HL-60 (cell line): ENCODE measurements at regions not wholly inside any gene's neighbourhood (a gene's known extent, or its start where the extent isn't known, plus 50 kb on each side); places are given as distances from the start of the nearest gene placed in this dataset.

Source experiments
- DNase-seq, 2 experiments: peaks; one replicate each; pipeline ENCODE4 v3.0.0-alpha.2; 2010 to 2020; ENCODE audit warnings: low read depth in 1 of 2, low spot score in 1 of 2
- H3K27ac ChIP-seq: fragments of 250-450 bp; sonication (Bioruptor Pico); replicated peaks from 2 replicates; pipeline ENCODE4 v1.5.1; 2020; ENCODE audit warnings: mild to moderate bottlenecking, moderate library complexity
- H3K27me3 ChIP-seq: fragments of 250-450 bp; sonication (Bioruptor Pico); 2 replicates; pipeline ENCODE4 v1.5.1; 2021; ENCODE audit warnings: mild to moderate bottlenecking, moderate library complexity; ENCODE audit not compliant: insufficient read depth, poor library complexity, severe bottlenecking
- H3K4me3 ChIP-seq: replicated peaks from 2 replicates; pipeline ENCODE4 v1.5.1; 2011; ENCODE audit warnings: mild to moderate bottlenecking, control low read depth, low read length; ENCODE audit not compliant: insufficient read depth
- GABPA ChIP-seq: IDR thresholded peaks from 2 replicates; pipeline ENCODE4 v1.6.1; 2012; ENCODE audit warnings: low read depth
- POLR2AphosphoS5 ChIP-seq: IDR thresholded peaks from 2 replicates; pipeline ENCODE4 v1.6.1; 2012; ENCODE audit warnings: low read depth
- SPI1 ChIP-seq: IDR thresholded peaks from 2 replicates; pipeline ENCODE4 v1.6.1; 2012; ENCODE audit warnings: low read depth, mild to moderate bottlenecking, borderline replicate concordance
- TF ChIP-seq, protein P1 (sequence below): IDR thresholded peaks from 2 replicates; pipeline ENCODE4 v1.6.1; 2012; ENCODE audit warnings: low read depth; ENCODE audit not compliant: insufficient replicate concordance
- TF ChIP-seq, protein P2 (sequence below): IDR thresholded peaks from one replicate; pipeline ENCODE4 v1.5.1; 2011; ENCODE audit warnings: low read length, control low read depth, inconsistent platforms; ENCODE audit not compliant: insufficient read depth

DNA sequence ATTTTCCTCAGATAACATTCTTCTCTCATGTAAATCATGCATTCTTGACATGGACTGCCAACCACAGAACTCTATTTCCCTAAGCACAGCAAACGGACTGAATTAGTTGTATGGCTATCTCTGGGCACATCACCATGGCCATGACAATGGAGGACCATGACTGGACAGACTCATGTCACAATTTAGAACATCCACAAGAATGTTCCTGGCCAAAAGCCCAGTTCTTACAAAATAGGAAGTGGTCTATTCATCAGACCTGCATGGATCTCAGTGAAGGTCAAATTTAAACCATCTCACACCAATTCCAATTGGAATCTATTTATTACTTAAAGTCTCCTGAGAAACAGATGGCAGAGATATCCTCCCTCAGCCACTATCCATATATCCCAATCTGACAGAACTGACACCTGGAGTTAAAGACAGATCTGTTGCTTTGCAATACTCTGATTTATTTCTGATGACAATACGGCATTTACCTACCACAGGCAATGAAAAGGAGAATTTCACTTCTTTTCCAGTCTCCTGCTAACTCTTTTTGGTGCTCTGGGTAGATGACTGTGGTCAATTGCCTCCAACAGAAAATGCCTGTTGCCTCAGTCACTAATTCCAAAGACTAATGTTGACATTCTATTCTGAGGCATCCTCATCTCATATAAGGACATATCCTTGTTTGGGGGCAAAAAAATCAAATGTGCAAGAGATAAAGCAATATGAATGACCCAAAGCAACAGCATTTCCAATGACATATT, 254.8 kb downstream of the HTR7 start:
- Histone ChIP-seq H3K27ac (no peak overlapping the region), H3K4me3 (no peak overlapping the region), H3K27me3 (no peaks in the 10 kb centered on the region)
- no peak for DNase-seq
- TF ChIP-seq, protein P1, sequence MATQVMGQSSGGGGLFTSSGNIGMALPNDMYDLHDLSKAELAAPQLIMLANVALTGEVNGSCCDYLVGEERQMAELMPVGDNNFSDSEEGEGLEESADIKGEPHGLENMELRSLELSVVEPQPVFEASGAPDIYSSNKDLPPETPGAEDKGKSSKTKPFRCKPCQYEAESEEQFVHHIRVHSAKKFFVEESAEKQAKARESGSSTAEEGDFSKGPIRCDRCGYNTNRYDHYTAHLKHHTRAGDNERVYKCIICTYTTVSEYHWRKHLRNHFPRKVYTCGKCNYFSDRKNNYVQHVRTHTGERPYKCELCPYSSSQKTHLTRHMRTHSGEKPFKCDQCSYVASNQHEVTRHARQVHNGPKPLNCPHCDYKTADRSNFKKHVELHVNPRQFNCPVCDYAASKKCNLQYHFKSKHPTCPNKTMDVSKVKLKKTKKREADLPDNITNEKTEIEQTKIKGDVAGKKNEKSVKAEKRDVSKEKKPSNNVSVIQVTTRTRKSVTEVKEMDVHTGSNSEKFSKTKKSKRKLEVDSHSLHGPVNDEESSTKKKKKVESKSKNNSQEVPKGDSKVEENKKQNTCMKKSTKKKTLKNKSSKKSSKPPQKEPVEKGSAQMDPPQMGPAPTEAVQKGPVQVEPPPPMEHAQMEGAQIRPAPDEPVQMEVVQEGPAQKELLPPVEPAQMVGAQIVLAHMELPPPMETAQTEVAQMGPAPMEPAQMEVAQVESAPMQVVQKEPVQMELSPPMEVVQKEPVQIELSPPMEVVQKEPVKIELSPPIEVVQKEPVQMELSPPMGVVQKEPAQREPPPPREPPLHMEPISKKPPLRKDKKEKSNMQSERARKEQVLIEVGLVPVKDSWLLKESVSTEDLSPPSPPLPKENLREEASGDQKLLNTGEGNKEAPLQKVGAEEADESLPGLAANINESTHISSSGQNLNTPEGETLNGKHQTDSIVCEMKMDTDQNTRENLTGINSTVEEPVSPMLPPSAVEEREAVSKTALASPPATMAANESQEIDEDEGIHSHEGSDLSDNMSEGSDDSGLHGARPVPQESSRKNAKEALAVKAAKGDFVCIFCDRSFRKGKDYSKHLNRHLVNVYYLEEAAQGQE, result no peak

DNA sequence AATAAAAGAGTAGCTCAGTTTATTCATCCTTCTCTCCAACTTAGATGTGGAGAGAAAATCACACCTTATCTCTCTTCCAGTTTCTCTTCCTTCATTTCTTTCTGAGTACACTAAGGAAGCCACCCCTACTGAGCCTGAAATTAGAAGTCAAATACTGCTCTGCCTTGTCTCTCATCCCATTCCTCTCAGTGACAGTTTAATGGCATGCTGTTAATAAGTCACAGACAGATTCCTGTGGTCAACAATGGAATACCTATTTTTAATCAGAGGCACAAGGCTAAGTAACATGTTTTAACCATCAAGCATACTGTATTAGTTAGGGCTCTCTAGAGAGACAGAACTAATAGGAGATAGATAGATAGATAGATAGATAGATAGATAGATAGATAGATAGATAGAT, 253.2 kb downstream of the HTR7 start:
- no peak overlapping the region for H3K4me3 ChIP-seq
- no peak overlapping the region for H3K27ac ChIP-seq
- TF ChIP-seq GABPA (no peak), POLR2AphosphoS5 (no peak), SPI1 (no peak)
- TF ChIP-seq, protein P2, sequence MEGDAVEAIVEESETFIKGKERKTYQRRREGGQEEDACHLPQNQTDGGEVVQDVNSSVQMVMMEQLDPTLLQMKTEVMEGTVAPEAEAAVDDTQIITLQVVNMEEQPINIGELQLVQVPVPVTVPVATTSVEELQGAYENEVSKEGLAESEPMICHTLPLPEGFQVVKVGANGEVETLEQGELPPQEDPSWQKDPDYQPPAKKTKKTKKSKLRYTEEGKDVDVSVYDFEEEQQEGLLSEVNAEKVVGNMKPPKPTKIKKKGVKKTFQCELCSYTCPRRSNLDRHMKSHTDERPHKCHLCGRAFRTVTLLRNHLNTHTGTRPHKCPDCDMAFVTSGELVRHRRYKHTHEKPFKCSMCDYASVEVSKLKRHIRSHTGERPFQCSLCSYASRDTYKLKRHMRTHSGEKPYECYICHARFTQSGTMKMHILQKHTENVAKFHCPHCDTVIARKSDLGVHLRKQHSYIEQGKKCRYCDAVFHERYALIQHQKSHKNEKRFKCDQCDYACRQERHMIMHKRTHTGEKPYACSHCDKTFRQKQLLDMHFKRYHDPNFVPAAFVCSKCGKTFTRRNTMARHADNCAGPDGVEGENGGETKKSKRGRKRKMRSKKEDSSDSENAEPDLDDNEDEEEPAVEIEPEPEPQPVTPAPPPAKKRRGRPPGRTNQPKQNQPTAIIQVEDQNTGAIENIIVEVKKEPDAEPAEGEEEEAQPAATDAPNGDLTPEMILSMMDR, result no peak
- TF ChIP-seq, protein P1, result no peak
- no peak for DNase-seq
- no peaks in the 10 kb centered on the region for H3K27me3 ChIP-seq

DNA sequence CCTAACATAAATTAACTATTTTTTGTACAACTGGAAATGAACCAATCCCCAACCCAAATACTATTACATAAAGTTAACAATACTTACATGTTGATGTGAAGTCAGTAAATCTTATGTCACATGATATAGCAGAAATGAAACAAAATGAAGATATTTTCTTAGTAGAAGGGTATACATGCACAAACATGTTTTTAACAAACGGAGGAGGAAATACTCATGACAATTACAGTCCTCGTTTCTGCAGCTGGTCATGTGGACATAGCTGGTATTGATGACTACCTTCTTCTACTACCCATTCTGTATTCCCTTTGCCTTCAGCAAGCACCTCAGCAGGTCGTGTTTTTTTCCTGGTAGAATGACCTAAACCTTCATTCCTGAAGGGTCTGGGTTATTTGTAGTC, 252.3 kb downstream of the HTR7 start:
- no peak for DNase-seq
- Histone ChIP-seq H3K27me3 (no peaks in the 10 kb centered on the region), H3K27ac (no peak overlapping the region), H3K4me3 (no peak overlapping the region)
- no peak for TF ChIP-seq GABPA
- TF ChIP-seq POLR2AphosphoS5, result no peak
- TF ChIP-seq, protein P2, result no peak
- TF ChIP-seq, protein P1, result no peak
- no peak for TF ChIP-seq SPI1
